ENCODE measurements at regions not wholly inside any gene's neighbourhood (a gene's known extent, or its start where the extent isn't known, plus 50 kb on each side); places are given as distances from the start of the nearest gene placed in this dataset.
A peak's percentile ranks its signal among the peaks of the same experiment; 100 is the strongest.

GRCh38 chr10:2097937-2098336 lies 360.6 kb upstream of the ADARB2 start:
- no peak overlapping the region for H3K27ac ChIP-seq
- no peaks in the 10 kb centered on the region for H3K36me3 ChIP-seq
- intact Hi-C loops (cut with DNase I) = no loop called here
- WGBS, 4 donors = 85 to 87% (median 87%) methylated on average over 10 of the region's 10 CpGs
- TF ChIP-seq, protein P1, sequence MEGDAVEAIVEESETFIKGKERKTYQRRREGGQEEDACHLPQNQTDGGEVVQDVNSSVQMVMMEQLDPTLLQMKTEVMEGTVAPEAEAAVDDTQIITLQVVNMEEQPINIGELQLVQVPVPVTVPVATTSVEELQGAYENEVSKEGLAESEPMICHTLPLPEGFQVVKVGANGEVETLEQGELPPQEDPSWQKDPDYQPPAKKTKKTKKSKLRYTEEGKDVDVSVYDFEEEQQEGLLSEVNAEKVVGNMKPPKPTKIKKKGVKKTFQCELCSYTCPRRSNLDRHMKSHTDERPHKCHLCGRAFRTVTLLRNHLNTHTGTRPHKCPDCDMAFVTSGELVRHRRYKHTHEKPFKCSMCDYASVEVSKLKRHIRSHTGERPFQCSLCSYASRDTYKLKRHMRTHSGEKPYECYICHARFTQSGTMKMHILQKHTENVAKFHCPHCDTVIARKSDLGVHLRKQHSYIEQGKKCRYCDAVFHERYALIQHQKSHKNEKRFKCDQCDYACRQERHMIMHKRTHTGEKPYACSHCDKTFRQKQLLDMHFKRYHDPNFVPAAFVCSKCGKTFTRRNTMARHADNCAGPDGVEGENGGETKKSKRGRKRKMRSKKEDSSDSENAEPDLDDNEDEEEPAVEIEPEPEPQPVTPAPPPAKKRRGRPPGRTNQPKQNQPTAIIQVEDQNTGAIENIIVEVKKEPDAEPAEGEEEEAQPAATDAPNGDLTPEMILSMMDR (IDR thresholded peaks at IDR 0.05) = no peak
- no peak for TF ChIP-seq POLR2A (IDR thresholded peaks at IDR 0.05)
- H3K9me3 ChIP-seq = no peaks in the 10 kb centered on the region
- no peak for ATAC-seq
- H3K27me3 ChIP-seq = no peaks in the 10 kb centered on the region
- H3K4me3 ChIP-seq = no peak overlapping the region
- DNase-seq = no peak
- no peaks in the 10 kb centered on the region for H3K4me1 ChIP-seq

GRCh38 chr10:2094171-2094570 lies 356.8 kb upstream of the ADARB2 start:
- Histone ChIP-seq H3K4me3 (no peak overlapping the region), H3K27ac (no peak overlapping the region), H3K27me3 (no peaks in the 10 kb centered on the region), H3K4me1 (no peaks in the 10 kb centered on the region), H3K9me3 (no peaks in the 10 kb centered on the region), H3K36me3 (no peaks in the 10 kb centered on the region)
- 78 to 83% (median 82%) methylated on average over 6 of the region's 6 CpGs for WGBS, 4 donors
- ATAC-seq = no peak
- DNase-seq = no peak
- intact Hi-C loops (cut with DNase I) = no loop called here
- no peak for TF ChIP-seq POLR2A (IDR thresholded peaks at IDR 0.05)
- TF ChIP-seq, protein P1 (IDR thresholded peaks at IDR 0.05) = no peak

GRCh38 chr10:2083591-2083990 lies 346.3 kb upstream of the ADARB2 start:
- Histone ChIP-seq H3K4me1 (no peaks in the 10 kb centered on the region), H3K27me3 (no peaks in the 10 kb centered on the region), H3K27ac (no peak overlapping the region), H3K4me3 (no peak overlapping the region), H3K9me3 (no peaks in the 10 kb centered on the region), H3K36me3 (no peaks in the 10 kb centered on the region)
- 86 to 92% (median 89%) methylated on average over 15 to 16 of the region's 16 CpGs for WGBS, 4 donors
- TF ChIP-seq POLR2A (IDR thresholded peaks at IDR 0.05) = no peak
- TF ChIP-seq, protein P1 (IDR thresholded peaks at IDR 0.05) = no peak
- DNase-seq (no peak), ATAC-seq (no peak)
- intact Hi-C loops (cut with DNase I) = no loop called here

GRCh38 chr10:2081501-2081900 lies 344.2 kb upstream of the ADARB2 start:
- Histone ChIP-seq H3K36me3 (no peaks in the 10 kb centered on the region), H3K27me3 (no peaks in the 10 kb centered on the region), H3K4me3 (no peak overlapping the region), H3K27ac (no peak overlapping the region), H3K9me3 (no peaks in the 10 kb centered on the region), H3K4me1 (no peaks in the 10 kb centered on the region)
- 29 to 44% (median 31%) methylated on average over 3 of the region's 3 CpGs for WGBS, 4 donors
- TF ChIP-seq, protein P1 (IDR thresholded peaks at IDR 0.05) = no peak
- no peak for TF ChIP-seq POLR2A (IDR thresholded peaks at IDR 0.05)
- intact Hi-C loops (cut with DNase I) = no loop called here
- DNase-seq (peak in 2 of 5 donors; percentile 32 to 43), ATAC-seq (peak in 1 of 4 donors; percentile 61)
